OCI-LY1 (cell line): ENCODE measurements at regions not wholly inside any gene's neighbourhood (a gene's known extent, or its start where the extent isn't known, plus 50 kb on each side); places are given as distances from the start of the nearest gene placed in this dataset.
"Not testable (repeated sequence)": the region's sequence is repeated elsewhere in the genome, so short reads cannot be mapped to it uniquely, and the experiment has no call there.

Experiments
- H2AFZ ChIP-seq: fragments of 200-600 bp; sonication (generic), shearing (Covaris generic); 2 replicates; pipeline ENCODE4 v1.6.0; 2014; ENCODE audit warnings: antibody characterized with exemption, mild to moderate bottlenecking, low read length
- H3F3A ChIP-seq: fragments of 200-600 bp; sonication (generic), shearing (Covaris generic); 2 replicates; pipeline ENCODE4 v1.6.0; 2014; ENCODE audit warnings: mild to moderate bottlenecking, antibody characterized with exemption, low read length, moderate library complexity; ENCODE audit not compliant: insufficient read depth
- H3K27ac ChIP-seq: fragments of 200-600 bp; sonication (generic); 2 replicates; pipeline ENCODE4 v1.5.1; 2014; ENCODE audit warnings: low read length, mixed run types, mild to moderate bottlenecking, low read depth; ENCODE audit not compliant: poor library complexity, severe bottlenecking
- H3K27me3 ChIP-seq: fragments of 200-600 bp; sonication (generic); 2 replicates; pipeline ENCODE4 v1.6.0; 2014; ENCODE audit warnings: antibody characterized with exemption, mild to moderate bottlenecking, low read length, moderate library complexity; ENCODE audit not compliant: insufficient read depth
- H3K36me3 ChIP-seq: fragments of 200-600 bp; sonication (generic); 2 replicates; pipeline ENCODE4 v1.6.1; 2014; ENCODE audit warnings: mild to moderate bottlenecking, antibody characterized with exemption, low read length, moderate library complexity, mixed read lengths; ENCODE audit not compliant: insufficient read depth
- H3K4me1 ChIP-seq: fragments of 200-600 bp; sonication (generic); 2 replicates; pipeline ENCODE4 v1.5.1; 2014; ENCODE audit warnings: mild to moderate bottlenecking, low read length, moderate library complexity; ENCODE audit not compliant: insufficient read depth, severe bottlenecking
- H3K4me2 ChIP-seq: fragments of 200-600 bp; sonication (generic), shearing (Covaris generic); 2 replicates; pipeline ENCODE4 v1.6.1; 2014; ENCODE audit warnings: low read length
- H3K4me3 ChIP-seq: fragments of 200-600 bp; sonication (generic); 2 replicates; pipeline ENCODE4 v1.5.1; 2014; ENCODE audit warnings: low read length, low read depth, mild to moderate bottlenecking, mixed read lengths; ENCODE audit not compliant: poor library complexity, severe bottlenecking
- H3K79me2 ChIP-seq: fragments of 200-600 bp; shearing (Covaris generic); 2 replicates; pipeline ENCODE4 v1.6.1; 2016; ENCODE audit warnings: mixed run types, low read length, mixed read lengths; ENCODE audit not compliant: insufficient read depth
- H3K9ac ChIP-seq: fragments of 200-600 bp; sonication (generic), shearing (Covaris generic); 2 replicates; pipeline ENCODE4 v1.6.1; 2014; ENCODE audit warnings: mild to moderate bottlenecking, low read length, mixed read lengths
- H3K9me2 ChIP-seq: fragments of 200-600 bp; sonication (generic), shearing (Covaris generic); 2 replicates; pipeline ENCODE4 v1.6.1; 2014; ENCODE audit warnings: low read depth, mild to moderate bottlenecking, low read length, mixed read lengths
- H3K9me3 ChIP-seq: fragments of 200-600 bp; shearing (Covaris generic); 2 replicates; pipeline ENCODE4 v1.6.1; 2014; ENCODE audit warnings: low read length, mixed read lengths
- H4K20me1 ChIP-seq: fragments of 200-600 bp; sonication (generic), shearing (Covaris generic); 2 replicates; pipeline ENCODE4 v1.6.0; 2016; ENCODE audit warnings: mild to moderate bottlenecking, low read length; ENCODE audit not compliant: insufficient read depth
- EZH2 ChIP-seq: fragments of 200-600 bp; sonication (generic), shearing (Covaris generic); IDR thresholded peaks from 2 replicates; pipeline ENCODE4 v1.8.0; 2017; ENCODE audit warnings: borderline replicate concordance, mixed run types, mild to moderate bottlenecking, antibody characterized with exemption, low read length, moderate library complexity, mixed read lengths
- TF ChIP-seq, protein P1 (sequence below): fragments of 200-600 bp; sonication (generic), shearing (Covaris generic); IDR thresholded peaks from 2 replicates; pipeline ENCODE4 v1.5.1; 2017; ENCODE audit warnings: mild to moderate bottlenecking, antibody characterized with exemption, low read length, moderate library complexity, mixed read lengths

DNA sequence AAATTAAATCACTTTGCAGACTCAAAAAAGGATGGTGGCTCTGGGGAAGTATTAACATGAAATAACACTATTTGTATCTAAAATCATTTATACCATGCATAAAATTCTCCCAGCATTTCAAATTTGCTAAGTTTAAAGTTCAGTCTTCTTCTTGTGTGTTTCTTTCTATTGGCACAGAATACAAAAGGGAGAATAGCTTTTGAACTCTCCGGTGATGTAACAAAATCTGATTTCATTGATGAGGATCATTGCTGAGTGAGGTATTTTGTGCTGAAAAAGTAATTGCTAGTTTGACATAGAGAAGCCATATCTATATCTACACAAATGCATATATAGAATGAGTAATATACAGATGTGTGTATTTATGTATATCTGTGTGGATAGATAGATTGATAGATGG, 174.8 kb downstream of the LACC1 start:
- Histone ChIP-seq H3K27ac (no peak overlapping the region), H3K79me2 (no peaks in the 10 kb centered on the region), H2AFZ (no peak overlapping the region), H3K4me1 (no peaks in the 10 kb centered on the region), H4K20me1 (no peaks in the 10 kb centered on the region), H3K9ac (no peak overlapping the region), H3F3A (no peaks in the 10 kb centered on the region), H3K4me3 (no peak overlapping the region), H3K4me2 (no peak overlapping the region), H3K27me3 (no peaks in the 10 kb centered on the region), H3K36me3 (no peaks in the 10 kb centered on the region), H3K9me3 (no peaks in the 10 kb centered on the region), H3K9me2 (no peaks in the 10 kb centered on the region)
- TF ChIP-seq, protein P1, sequence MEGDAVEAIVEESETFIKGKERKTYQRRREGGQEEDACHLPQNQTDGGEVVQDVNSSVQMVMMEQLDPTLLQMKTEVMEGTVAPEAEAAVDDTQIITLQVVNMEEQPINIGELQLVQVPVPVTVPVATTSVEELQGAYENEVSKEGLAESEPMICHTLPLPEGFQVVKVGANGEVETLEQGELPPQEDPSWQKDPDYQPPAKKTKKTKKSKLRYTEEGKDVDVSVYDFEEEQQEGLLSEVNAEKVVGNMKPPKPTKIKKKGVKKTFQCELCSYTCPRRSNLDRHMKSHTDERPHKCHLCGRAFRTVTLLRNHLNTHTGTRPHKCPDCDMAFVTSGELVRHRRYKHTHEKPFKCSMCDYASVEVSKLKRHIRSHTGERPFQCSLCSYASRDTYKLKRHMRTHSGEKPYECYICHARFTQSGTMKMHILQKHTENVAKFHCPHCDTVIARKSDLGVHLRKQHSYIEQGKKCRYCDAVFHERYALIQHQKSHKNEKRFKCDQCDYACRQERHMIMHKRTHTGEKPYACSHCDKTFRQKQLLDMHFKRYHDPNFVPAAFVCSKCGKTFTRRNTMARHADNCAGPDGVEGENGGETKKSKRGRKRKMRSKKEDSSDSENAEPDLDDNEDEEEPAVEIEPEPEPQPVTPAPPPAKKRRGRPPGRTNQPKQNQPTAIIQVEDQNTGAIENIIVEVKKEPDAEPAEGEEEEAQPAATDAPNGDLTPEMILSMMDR: no peak
- TF ChIP-seq EZH2: no peak

DNA sequence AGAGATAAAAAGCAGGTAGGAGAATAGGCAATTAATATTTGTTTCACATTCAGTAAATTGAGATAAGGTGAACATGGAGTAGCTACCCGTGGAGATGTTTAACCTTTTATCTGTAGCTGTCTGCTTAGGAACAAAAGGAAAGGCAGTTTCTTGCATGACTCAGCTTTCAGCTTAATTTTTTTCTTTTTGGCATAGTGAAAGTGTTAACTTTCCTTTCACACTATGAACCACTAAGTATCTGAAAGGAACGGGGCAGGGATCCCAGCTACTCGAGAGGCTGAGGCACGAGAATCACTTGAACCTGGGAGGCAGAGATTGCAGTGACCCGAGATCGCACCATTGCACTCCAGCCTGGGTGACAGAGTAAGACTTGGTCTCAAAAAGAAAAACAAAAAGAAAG, 176.0 kb downstream of the LACC1 start:
- H3K4me3 ChIP-seq, H4K20me1 ChIP-seq, H3K27ac ChIP-seq, H3K27me3 ChIP-seq, H3K4me2 ChIP-seq, H3K9me2 ChIP-seq, H2AFZ ChIP-seq, H3K9ac ChIP-seq, H3K9me3 ChIP-seq, H3K79me2 ChIP-seq, H3K36me3 ChIP-seq, H3F3A ChIP-seq, H3K4me1 ChIP-seq: not testable (repeated sequence)

DNA sequence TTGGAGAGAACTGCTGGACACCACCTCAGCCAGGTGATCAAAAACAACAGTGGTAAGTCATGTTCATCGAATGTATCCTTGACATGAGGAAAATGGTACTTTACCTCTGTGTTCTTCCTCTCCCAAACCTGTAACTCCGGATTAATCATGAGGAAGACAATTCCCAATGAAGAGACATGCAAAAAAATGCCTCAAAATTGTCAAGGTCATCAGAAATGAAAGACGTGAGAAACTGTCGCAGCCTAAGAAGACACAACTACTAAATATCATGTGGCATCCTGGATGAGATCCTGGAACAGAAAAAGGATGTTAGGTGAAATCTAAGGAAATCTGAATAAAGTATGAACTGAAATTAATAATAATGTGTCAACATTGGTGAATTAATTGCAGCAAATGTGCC, 178.4 kb downstream of the LACC1 start:
- no peak overlapping the region for H3K9ac ChIP-seq
- H3K4me3 ChIP-seq: no peak overlapping the region
- no peak overlapping the region for H3K4me2 ChIP-seq
- no peaks in the 10 kb centered on the region for H3K79me2 ChIP-seq
- H3K27ac ChIP-seq: no peak overlapping the region
- no peaks in the 10 kb centered on the region for H3K4me1 ChIP-seq
- TF ChIP-seq, protein P1: no peak
- TF ChIP-seq EZH2: no peak
- H3K9me3 ChIP-seq: no peaks in the 10 kb centered on the region
- H2AFZ ChIP-seq: no peak overlapping the region
- no peaks in the 10 kb centered on the region for H3K27me3 ChIP-seq
- H3K36me3 ChIP-seq: no peaks in the 10 kb centered on the region
- H3F3A ChIP-seq: no peaks in the 10 kb centered on the region
- H4K20me1 ChIP-seq: no peaks in the 10 kb centered on the region
- no peaks in the 10 kb centered on the region for H3K9me2 ChIP-seq

DNA sequence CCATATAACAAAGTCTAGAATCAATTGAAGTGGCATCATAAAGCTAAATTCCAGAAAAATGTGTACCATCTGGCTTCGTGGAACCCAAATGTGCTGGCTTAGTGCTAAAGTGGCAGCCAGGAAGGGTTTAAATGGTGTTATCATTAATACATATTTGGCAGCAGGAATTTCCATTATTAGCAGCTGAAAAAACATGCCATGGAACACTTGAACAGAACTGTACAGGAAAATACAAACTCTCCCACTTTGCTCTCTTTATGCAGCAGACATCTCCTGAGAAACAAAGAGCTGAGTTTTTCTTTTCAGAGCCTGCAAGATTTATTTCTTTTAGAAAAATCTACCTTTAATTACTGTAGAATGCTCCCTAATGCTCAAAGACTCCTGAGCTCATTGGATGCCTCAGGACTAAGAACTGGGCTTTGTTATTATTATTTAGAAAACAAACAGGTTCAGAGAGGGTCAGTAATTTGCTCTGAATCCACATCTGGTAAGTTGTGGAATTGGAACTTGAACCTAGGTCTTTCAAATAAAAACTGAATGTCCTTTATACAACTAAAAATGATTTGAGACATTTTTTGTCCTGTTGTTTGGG, 179.0 kb downstream of the LACC1 start:
- Histone ChIP-seq H3K79me2 (no peaks in the 10 kb centered on the region), H3K9ac (no peak overlapping the region), H3K9me2 (no peaks in the 10 kb centered on the region), H3K36me3 (no peaks in the 10 kb centered on the region), H3K9me3 (no peaks in the 10 kb centered on the region), H3K27ac (no peak overlapping the region), H4K20me1 (no peaks in the 10 kb centered on the region), H3K27me3 (no peaks in the 10 kb centered on the region), H3K4me2 (no peak overlapping the region), H3F3A (no peaks in the 10 kb centered on the region), H2AFZ (no peak overlapping the region), H3K4me3 (no peak overlapping the region), H3K4me1 (no peaks in the 10 kb centered on the region)
- TF ChIP-seq, protein P1: no peak
- no peak for TF ChIP-seq EZH2
